ENCODE measurements at regions not wholly inside any gene's neighbourhood (a gene's known extent, or its start where the extent isn't known, plus 50 kb on each side); places are given as distances from the start of the nearest gene placed in this dataset.

DNA sequence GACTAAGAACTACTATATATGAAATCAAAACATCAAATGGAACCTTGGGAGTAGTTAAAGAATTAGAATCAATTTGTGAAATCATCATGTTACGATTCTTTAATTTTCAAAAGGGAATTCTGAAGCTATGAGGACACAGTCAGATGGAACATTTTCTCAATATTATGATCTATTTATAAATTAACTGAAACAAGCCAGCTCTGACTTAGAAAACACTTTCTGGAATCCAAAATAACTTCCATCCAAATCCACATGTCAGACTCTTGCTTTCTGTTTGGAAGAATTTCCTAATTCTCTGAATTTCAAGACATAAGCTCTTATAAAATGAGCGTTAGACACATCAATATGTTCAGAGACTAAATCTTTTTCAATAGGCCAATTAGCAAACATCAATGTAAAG lies 737.7 kb upstream of the SOX9 start:
- TF ChIP-seq, protein P1, sequence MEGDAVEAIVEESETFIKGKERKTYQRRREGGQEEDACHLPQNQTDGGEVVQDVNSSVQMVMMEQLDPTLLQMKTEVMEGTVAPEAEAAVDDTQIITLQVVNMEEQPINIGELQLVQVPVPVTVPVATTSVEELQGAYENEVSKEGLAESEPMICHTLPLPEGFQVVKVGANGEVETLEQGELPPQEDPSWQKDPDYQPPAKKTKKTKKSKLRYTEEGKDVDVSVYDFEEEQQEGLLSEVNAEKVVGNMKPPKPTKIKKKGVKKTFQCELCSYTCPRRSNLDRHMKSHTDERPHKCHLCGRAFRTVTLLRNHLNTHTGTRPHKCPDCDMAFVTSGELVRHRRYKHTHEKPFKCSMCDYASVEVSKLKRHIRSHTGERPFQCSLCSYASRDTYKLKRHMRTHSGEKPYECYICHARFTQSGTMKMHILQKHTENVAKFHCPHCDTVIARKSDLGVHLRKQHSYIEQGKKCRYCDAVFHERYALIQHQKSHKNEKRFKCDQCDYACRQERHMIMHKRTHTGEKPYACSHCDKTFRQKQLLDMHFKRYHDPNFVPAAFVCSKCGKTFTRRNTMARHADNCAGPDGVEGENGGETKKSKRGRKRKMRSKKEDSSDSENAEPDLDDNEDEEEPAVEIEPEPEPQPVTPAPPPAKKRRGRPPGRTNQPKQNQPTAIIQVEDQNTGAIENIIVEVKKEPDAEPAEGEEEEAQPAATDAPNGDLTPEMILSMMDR (conservative IDR thresholded peaks at IDR 0.05), result no peak
- no peak overlapping the region for H3K27ac ChIP-seq

DNA sequence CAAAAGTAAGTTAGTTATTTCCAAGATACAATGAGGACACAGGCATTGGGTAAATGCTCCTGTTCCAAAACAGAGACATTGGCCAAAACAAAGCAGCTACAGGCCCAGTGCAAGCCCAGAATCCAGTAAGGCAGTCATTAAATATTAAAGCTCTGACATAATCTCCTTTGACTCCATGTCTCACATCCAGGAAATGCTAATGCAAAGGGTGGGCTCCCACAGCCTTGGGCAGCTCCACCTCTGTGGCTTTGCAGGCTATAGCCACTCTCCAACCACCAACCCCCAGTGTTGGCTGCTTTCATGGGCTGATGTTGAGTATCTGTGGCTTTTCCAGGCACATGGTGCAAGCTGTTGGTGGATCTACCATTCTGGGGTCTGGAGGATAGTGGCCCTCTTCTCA lies 733.4 kb upstream of the SOX9 start:
- TF ChIP-seq, protein P1 (conservative IDR thresholded peaks at IDR 0.05), result no peak
- no peak for TF ChIP-seq ZFX (IDR thresholded peaks at IDR 0.05)
- H3K27ac ChIP-seq, result no peak overlapping the region

DNA sequence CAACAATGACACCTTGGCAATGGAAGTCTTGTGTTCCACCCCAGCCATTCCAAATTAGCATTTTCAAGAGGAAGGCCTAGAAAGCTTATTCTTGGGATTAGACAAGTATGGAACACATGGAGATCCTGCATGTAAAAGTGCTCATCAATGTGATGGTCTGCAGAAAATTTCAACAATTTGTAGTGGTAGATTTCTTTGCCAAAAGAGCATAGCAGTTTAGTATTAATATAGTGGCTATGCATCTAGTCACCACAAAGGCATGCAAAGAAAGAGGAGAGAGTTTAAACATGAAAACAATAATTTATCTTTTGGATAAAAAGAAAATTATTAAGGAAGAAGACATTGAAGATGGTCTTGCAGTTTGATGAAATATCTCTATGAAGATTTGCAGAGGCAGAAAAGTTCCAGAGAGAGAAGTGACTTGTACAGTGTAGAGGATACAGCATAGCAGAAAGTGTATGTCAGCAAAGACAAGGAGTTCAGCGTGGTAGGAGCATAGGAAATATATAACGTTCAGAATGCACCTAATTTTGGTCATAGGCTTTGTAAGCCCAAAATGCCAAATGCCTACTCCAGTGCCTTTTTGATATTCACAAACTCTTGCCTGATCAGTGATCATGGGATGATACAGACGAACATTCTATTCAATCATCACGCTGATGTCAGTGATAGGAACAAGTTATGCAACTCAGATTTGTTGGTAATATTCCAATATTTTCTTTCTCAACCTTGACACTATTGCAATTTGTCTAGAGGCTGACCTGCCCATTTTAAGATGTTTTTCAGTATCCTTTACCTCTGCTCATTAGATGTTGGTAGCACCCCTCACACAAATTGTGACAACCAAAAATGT lies 727.9 kb upstream of the SOX9 start:
- TF ChIP-seq, protein P1 (conservative IDR thresholded peaks at IDR 0.05), result no peak
- TF ChIP-seq ZFX (IDR thresholded peaks at IDR 0.05), result no peak
- H3K27ac ChIP-seq, result no peak overlapping the region

DNA sequence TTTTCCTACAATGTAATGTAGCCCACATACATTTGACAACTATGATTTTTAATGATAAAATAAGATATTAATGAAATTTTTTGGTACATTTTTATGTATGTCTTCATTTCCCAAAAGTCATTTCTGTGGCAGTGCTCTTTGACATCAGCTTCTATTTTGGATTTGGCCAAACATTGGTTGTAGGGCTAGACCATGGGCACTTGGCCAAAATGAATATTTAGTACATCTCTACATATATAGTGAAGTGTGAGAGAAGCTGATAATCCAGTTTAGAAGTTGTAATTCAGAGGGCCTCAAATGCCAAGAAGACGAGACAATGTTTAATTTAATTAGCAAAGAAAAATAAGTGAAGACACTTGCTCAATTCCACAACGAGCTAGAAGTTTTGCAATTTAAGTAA lies 724.9 kb upstream of the SOX9 start:
- H3K27ac ChIP-seq, result no peak overlapping the region
- TF ChIP-seq ZFX (IDR thresholded peaks at IDR 0.05), result no peak
- TF ChIP-seq, protein P1 (conservative IDR thresholded peaks at IDR 0.05), result no peak

DNA sequence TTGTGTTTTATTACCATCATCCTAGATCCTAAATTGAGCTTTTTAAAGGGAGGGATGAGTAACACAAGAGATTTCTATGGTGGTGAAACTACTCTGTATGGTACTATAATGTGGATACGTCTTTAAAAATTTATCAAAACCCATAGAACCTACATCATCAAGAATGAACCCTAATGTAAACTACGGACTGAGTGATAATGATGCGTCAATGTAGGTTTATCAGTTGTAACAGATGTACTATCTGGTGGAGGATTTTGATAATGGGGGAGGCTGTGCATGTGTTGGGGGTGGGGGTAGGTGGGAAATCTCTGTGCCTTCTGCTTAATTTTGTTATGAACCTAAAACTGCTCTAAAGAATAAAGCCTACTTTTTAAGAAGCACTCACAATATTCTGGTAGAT lies 724.1 kb upstream of the SOX9 start:
- no peak overlapping the region for H3K27ac ChIP-seq
- TF ChIP-seq, protein P1 (conservative IDR thresholded peaks at IDR 0.05), result no peak
- TF ChIP-seq ZFX (IDR thresholded peaks at IDR 0.05), result no peak

DNA sequence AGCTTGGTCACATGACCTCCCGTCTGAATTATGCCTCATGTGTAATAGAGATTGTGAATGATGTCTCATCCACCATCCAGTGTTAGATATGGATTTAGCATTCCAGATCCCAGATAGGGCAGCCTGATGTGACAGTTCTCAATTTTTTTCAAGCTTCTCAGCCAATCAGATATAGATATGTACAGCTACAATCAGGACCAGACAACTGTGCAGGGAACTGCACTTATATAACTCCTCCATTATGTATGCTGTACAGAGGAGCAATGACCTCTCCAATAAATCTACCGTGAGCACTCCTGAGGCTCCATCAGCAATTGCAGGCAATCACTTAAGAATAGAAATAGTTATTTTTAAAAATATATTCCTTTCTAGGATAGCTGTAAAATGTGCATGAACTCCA lies 722.8 kb upstream of the SOX9 start:
- TF ChIP-seq ZFX (IDR thresholded peaks at IDR 0.05), result no peak
- TF ChIP-seq, protein P1 (conservative IDR thresholded peaks at IDR 0.05), result no peak
- no peak overlapping the region for H3K27ac ChIP-seq

DNA sequence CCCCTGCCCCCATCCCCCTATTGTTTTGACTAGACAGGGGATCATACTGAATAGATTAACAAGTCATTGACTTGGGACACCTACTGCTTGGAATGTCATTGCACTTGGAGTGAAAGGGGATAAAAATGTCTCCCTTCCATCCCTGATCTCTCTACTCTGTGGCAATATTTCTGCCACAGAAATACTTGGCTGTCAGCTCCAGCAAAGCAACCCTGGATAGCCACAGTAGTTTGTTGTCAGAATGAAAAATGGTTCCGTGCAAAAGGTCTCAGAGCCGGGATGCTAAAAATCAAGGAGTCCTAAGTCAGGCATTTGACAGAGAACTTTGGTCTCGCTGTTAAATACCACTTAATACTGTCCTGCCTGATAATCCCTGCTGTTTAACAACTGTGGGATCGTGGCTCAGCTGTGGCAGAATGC lies 722.0 kb upstream of the SOX9 start:
- no peak for TF ChIP-seq ZFX (IDR thresholded peaks at IDR 0.05)
- TF ChIP-seq, protein P1 (conservative IDR thresholded peaks at IDR 0.05), result no peak

More for the DNA sequence above, 722.0 kb upstream of the SOX9 start:
- H3K27ac ChIP-seq, result no peak overlapping the region
